Kidney epithelial cell (primary cell): ENCODE measurements at regions not wholly inside any gene's neighbourhood (a gene's known extent, or its start where the extent isn't known, plus 50 kb on each side); places are given as distances from the start of the nearest gene placed in this dataset.

Experiments used
- DNase-seq: peaks from one replicate; pipeline ENCODE4 v3.0.0-alpha.2; 2010; ENCODE audit warnings: low read depth
- H3K27me3 ChIP-seq: 2 replicates; pipeline ENCODE4 v1.6.0; 2011; ENCODE audit warnings: low read length; ENCODE audit not compliant: control insufficient read depth, insufficient read depth
- H3K36me3 ChIP-seq: 2 replicates; pipeline ENCODE4 v1.5.1; 2011; ENCODE audit warnings: low read length; ENCODE audit not compliant: control insufficient read depth, insufficient read depth
- H3K4me3 ChIP-seq: 2 replicates; pipeline ENCODE4 v1.5.1; 2011; ENCODE audit warnings: low read depth, mild to moderate bottlenecking, control low read depth, low read length
- TF ChIP-seq, protein P1 (sequence below): IDR thresholded peaks from 2 replicates; pipeline ENCODE4 v1.5.1; 2011; ENCODE audit warnings: mild to moderate bottlenecking, moderate library complexity, low read length, control low read depth, inconsistent platforms; ENCODE audit not compliant: insufficient read depth, poor library complexity, severe bottlenecking

DNA sequence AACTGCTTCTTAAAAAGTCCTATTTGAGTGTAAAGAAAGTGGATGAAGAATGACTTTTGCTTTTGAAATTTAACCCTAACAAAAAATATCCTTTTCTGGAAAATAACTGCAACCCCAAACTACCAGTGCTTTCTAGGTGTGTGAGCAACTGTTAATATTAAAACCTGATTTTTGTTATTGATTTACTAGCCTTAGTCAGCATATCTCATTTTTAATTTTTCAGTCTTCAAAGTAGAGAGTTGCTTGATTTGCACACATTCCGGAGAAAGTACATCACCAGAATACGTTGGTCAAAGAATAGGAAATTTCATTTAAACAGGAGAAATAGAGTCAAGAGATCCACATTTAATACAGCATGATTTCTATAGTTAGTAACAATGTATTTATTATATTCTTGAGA is 141.8 kb upstream of the ADAMTS5 start:
- H3K27me3 ChIP-seq = no peaks in the 10 kb centered on the region
- no peak for DNase-seq
- H3K4me3 ChIP-seq = no peak overlapping the region
- TF ChIP-seq, protein P1, sequence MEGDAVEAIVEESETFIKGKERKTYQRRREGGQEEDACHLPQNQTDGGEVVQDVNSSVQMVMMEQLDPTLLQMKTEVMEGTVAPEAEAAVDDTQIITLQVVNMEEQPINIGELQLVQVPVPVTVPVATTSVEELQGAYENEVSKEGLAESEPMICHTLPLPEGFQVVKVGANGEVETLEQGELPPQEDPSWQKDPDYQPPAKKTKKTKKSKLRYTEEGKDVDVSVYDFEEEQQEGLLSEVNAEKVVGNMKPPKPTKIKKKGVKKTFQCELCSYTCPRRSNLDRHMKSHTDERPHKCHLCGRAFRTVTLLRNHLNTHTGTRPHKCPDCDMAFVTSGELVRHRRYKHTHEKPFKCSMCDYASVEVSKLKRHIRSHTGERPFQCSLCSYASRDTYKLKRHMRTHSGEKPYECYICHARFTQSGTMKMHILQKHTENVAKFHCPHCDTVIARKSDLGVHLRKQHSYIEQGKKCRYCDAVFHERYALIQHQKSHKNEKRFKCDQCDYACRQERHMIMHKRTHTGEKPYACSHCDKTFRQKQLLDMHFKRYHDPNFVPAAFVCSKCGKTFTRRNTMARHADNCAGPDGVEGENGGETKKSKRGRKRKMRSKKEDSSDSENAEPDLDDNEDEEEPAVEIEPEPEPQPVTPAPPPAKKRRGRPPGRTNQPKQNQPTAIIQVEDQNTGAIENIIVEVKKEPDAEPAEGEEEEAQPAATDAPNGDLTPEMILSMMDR = no peak
- no peaks in the 10 kb centered on the region for H3K36me3 ChIP-seq

DNA sequence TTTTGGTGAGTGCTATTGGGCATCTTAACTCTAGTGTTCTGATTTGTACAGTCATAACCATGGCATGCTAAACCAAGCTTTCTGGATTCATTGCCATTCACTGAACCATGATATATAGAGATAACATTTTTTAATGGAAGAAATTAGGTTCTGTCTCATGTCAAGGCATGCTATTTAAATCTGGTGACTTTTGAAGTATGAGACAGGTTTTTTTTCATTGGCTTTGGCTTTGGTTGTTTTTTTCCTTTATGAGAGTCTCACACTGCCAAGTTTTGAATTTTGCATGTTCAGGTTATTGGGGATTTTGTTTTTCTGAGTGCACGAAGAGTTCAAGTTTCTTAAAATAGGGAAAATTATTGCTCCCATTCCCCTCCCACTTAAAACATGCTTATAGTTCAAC is 141.3 kb upstream of the ADAMTS5 start:
- Histone ChIP-seq H3K4me3 (no peak overlapping the region), H3K36me3 (no peaks in the 10 kb centered on the region), H3K27me3 (no peaks in the 10 kb centered on the region)
- TF ChIP-seq, protein P1 = no peak
- peak; percentile 39 for DNase-seq

GRCh38 chr21:27104846-27105431 is 138.1 kb upstream of the ADAMTS5 start:
- TF ChIP-seq, protein P1 = no peak
- no peaks in the 10 kb centered on the region for H3K36me3 ChIP-seq
- H3K27me3 ChIP-seq = no peaks in the 10 kb centered on the region
- DNase-seq = no peak
- H3K4me3 ChIP-seq = no peak overlapping the region

GRCh38 chr21:27103768-27104167 is 136.9 kb upstream of the ADAMTS5 start:
- no peaks in the 10 kb centered on the region for H3K36me3 ChIP-seq
- no peak overlapping the region for H3K4me3 ChIP-seq
- DNase-seq = no peak
- no peaks in the 10 kb centered on the region for H3K27me3 ChIP-seq
- TF ChIP-seq, protein P1 = no peak

DNA sequence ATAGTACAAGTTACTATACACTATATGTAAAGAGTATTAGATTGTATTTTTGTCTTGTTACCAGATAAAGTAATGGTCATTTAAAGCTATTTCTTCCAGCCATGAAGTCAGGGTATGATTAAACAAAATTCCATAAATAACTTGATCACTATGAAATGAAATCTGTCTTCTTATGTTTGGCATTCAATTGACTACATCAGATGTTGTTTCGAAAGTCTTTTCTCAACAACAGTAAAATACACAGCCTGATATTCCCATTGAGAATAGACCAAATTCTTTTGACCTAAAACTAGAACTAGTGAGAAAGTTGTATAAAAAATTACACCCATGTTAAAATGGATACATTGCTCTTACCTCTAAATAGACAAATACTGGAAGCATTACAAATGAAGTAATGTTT is 134.6 kb upstream of the ADAMTS5 start:
- Histone ChIP-seq H3K36me3 (no peaks in the 10 kb centered on the region), H3K27me3 (no peaks in the 10 kb centered on the region), H3K4me3 (no peak overlapping the region)
- no peak for DNase-seq
- TF ChIP-seq, protein P1 = no peak
